HS-5 (cell line): ENCODE measurements at regions not wholly inside any gene's neighbourhood (a gene's known extent, or its start where the extent isn't known, plus 50 kb on each side); places are given as distances from the start of the nearest gene placed in this dataset.
A peak's percentile ranks its signal among the peaks of the same experiment; 100 is the strongest.

Source experiments
- DNase-seq: peaks from one replicate; pipeline ENCODE4 v3.0.0-alpha.2; 2012; ENCODE audit warnings: low read depth

DNA sequence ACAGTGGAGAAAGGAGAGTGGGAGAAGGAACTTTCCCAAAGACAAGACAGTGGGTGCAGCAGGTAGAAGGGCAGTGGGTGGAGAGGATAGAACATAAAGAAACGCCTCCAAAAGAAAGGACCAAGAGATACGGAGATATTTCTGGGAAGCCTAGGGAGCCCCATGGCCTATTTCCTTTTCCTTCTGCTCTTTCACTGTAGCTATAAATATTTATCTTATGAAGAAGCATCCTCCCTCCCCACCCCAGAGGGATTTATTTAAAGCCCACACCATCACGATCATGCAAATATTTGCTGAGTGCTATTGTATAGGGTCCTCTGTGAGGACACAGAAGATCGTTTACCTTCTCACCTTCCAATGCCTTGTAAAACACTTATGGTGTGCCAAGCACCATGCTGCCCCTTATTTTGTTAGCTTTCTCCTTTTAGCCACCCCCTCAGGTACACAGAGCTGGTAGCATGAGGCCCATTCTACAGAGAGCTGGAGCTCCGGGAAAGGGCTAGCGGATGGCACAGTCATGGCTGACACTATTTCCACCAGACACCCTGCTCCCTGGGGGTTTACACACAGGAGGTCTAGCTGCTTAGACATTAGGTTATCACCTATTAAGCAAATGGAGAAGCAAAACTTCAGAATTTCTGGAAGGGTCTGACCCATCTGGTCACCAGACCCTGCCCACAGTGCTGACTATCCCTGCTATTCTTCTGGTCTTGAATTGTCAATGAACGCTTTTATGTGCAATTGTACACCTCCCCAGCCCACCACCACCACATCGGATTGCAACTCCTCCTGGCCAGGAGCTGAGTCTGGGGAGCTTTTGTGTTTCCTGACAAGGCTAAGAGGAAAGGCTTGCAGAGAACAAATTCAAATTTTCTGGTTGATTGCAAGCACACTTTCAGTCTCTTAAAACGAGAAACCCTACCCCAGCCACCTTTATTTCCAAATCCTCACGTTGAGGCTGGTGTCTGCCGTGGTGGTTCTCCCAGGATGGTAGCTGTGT lies 91.8 kb upstream of the KLF7 start:
- no peak for DNase-seq

DNA sequence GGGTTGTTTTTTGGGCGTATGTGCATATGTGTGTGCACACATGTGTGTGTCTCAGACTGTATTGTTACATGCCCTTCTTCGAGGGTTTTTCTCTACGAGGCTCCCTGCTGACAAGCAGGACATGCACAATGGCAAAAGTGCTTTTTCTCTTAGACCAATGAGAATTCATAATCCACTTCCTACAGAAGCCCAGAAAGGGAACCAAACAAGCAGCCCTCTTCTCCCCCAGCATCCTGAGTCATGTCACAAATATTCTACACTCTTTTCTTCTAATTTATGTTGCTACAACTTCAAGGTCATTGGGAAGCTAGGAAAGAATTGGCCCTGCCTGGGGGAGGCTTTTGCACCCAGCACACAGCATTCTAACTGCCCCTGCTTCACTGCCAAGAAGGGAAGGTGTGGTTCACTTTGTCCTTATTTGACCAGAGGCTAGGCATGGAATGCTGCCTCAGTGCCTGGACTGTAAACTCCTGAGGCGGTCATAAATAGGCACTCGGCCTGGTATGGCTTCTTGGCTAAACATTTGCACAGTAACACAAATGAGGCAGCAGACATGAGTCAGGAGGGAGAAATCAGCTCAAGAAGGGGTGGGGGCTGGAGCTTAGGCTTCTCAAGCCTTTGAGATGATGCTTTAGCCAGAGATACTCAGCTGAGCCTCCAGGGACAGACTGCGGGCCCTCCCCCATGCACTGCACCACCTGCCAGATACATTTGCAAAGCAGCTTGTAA lies 92.7 kb upstream of the KLF7 start:
- DNase-seq: peak; percentile 97

DNA sequence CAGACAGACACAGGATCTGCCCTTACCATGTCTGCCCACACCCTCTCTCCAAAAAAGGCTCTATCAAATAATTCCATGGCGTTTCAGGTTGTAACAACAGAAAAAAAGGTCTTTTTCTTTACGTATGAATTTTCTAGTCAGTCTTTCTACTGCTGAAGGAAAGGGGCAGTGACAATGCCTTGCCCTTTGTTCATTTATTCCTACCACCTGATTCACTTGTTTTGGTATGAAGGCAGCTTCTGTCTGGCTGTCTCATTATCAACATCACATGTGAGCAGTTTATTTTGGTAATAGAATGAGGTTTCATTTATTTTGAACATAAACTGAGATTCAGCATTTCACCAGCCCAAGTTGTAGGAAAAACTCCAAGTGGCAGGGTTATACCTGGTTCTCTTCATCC lies 94.3 kb upstream of the KLF7 start:
- DNase-seq: no peak

GRCh38 chr2:207260947-207261346 lies 95.2 kb upstream of the KLF7 start:
- DNase-seq: no peak

GRCh38 chr2:207264310-207264709 lies 98.6 kb upstream of the KLF7 start:
- no peak for DNase-seq

DNA sequence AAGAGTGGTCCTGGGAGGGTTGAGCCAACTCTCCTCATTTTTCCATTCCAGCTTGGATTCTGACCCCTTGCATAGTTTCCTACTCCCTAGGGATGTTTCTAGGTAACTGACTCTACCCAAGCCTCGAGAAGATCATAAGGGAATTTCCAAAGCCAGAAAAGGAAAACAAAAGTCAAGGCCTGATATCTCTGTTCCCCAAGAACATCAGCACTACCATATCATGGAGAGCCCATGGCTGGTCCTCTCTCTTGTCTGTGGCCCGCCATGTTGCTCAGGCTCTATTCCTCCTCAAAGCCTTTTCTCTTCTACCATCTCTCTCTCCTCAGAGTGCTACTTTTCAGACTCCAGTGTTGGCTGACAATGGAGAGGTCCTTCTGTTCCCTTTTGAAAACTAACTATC lies 99.6 kb upstream of the KLF7 start:
- DNase-seq: no peak

DNA sequence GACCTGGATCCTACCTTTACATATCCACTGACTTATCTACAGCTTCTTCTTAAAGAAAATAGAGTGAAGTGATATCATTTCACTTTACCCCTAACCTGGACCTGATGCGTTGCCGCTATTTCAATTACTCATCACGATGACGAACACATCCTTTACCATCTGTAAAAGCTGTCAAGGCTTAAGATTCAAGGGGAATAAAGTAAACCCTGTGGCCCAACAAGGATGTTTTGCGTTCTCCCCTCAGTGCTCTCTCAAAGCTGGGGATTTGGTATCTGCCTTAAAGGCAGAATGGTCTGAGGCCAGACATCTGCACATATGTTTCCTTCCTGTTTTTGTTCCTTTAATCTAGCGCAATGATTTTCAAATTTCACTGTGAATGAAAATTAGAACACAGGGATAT lies 100.1 kb upstream of the KLF7 start:
- DNase-seq: no peak

GRCh38 chr2:207266648-207267047 lies 100.9 kb upstream of the KLF7 start:
- no peak for DNase-seq

GRCh38 chr2:207269038-207269437 lies 103.3 kb upstream of the KLF7 start:
- DNase-seq: no peak

GRCh38 chr2:207274530-207275189 lies 108.9 kb upstream of the KLF7 start:
- DNase-seq: no peak

- no peak for DNase-seq
Observed at GRCh38 chr2:207275779-207276178, 110.0 kb upstream of the KLF7 start.

- DNase-seq: no peak
Observed at GRCh38 chr2:207276248-207276647, 110.5 kb upstream of the KLF7 start.

DNA sequence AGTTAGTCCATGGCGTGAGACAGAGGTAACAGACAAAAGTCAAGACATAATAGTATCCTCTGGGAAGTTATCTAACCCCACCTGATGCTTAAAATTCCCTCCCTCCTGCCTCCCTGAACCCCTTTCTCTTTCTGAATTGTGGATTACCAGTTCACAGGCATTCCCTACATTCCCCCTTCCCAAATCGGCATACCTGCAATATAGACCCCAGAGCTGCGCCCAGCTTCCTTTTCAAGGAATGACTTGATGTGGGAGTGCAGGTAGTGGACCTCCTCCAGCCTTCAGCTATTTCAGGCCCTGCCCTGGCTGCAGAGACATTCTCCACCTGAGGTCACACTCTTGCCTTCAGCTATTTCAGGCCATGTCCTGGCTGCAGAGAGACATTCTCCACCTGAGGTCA lies 111.1 kb upstream of the KLF7 start:
- DNase-seq: no peak

GRCh38 chr2:207279520-207279919 lies 113.8 kb upstream of the KLF7 start:
- no peak for DNase-seq

GRCh38 chr2:207281436-207281835 lies 115.7 kb upstream of the KLF7 start:
- DNase-seq: no peak

DNA sequence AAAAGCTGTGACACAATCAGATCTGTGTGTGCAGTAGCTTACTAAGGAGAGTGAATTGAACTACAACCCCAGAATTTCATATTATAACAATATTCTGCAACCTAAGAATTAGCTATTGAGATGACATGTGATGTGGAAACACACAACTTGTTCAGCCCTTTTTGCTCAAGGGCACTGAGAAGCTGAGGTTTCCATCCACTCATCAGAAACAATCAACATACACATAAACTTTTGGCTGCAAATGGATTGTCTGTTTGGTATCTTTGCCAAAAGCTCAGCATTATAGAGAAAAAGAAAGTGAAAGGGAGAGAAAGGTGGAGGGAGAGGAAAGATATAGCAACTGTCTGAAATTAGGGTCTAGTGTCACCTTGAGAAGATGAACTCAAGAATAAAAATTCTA lies 117.2 kb upstream of the KLF7 start:
- DNase-seq: no peak

DNA sequence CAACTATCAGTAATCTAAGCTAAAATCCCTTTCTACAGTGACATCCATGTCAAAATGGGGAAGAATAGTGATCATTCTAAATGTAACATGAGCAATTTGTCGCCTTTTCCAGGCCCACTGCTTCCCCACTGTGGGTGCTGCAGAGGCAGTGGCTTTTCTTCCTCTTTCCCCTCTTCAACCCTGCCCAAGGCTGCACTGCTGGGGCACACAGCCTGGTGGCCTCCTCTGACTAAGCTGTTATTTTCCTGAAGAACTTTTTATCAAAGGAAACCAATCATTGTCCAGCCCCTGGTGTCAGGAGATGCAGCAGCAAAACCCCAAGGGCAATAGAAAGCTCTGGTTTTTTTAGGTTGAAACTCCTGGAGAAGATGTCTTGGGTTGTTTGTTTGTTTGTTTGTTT lies 117.6 kb upstream of the KLF7 start:
- no peak for DNase-seq

- DNase-seq: no peak
Observed at GRCh38 chr2:207284556-207285472, 119.1 kb upstream of the KLF7 start.

DNA sequence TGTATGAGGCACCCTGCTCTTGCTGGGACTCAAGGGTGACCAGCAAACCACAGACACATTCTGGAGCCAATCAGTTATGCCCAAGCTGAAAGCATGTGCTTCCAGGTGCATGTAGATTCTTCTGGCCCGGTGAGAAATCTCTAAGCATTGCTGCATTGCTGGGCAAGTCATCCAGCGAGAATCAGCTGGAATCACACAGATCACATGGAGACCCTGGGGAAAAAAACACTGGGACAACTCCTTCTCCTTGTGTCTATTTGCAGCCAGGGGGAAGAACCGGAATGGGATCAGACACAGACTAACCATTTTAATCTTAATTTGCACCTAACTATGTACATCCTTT lies 119.7 kb upstream of the KLF7 start:
- DNase-seq: no peak

- no peak for DNase-seq
Observed at GRCh38 chr2:207286106-207286505, 120.4 kb upstream of the KLF7 start.

DNA sequence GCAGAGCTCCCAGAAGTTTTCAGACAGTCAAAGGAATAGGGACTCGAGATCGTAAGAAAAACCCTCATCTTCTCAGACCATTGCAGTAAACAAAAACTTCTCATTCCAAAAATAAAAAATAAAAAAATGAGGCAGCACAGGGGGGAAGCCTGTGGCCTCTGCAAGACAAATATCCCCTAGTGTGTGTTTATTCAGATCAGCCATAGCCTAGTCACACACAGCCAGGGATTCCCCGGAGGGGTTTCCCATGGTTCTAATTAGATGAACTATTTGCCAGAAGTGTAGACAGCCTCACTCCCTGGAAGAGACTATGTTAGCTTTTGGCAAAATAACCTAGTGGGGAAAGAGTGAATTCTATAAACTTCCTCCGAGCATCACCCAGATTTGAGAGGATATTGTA lies 122.9 kb upstream of the KLF7 start:
- DNase-seq: no peak
